ENCODE measurements at regions not wholly inside any gene's neighbourhood (a gene's known extent, or its start where the extent isn't known, plus 50 kb on each side); places are given as distances from the start of the nearest gene placed in this dataset.

DNA sequence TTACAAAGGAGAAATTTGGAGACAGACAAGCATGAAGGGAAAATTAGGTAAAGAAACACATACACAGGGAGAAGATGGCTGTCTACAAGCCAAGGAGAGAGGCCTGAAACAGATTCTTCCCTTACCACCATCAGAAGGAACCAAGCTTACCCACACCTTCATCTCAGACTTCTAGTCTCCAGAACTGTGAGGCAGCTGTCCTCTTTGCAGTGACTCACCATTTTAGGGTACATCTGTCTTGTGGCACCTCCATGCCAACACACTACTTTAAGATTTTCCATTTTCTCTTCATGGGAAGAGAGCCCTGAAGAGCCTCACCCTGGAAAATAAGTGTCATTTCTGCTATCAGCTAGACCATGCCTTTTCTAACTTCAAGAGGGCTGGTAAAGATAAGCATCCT lies 369.3 kb downstream of the FRK start:
- Histone ChIP-seq H3K9me2 (no peaks in the 10 kb centered on the region), H3K9me3 (no peaks in the 10 kb centered on the region), H2AFZ (ENCODE audit: low read depth) (no peak overlapping the region), H3K9ac (no peak overlapping the region), H3F3A (replicated peaks; ENCODE audit: insufficient read depth) (no peaks in the 10 kb centered on the region), H3K79me2 (ENCODE audit: insufficient read depth) (no peaks in the 10 kb centered on the region), H3K4me2 (no peak overlapping the region), H3K27me3 (ENCODE audit: insufficient read depth) (no peaks in the 10 kb centered on the region), H3K4me3 (ENCODE audit: low read depth in 2 of 2, low read length in 1 of 2) (no peak overlapping the region), H3K27ac (ENCODE audit: low read depth in 2 of 2, low read length in 1 of 2) (no peak overlapping the region), H3K36me3 (replicated peaks in 1 of 2; ENCODE audit: control insufficient read depth in 1 of 2, insufficient read depth in 2 of 2, low read length in 1 of 2) (no peaks in the 10 kb centered on the region), H4K20me1 (ENCODE audit: insufficient read depth) (no peaks in the 10 kb centered on the region), H3K4me1 (ENCODE audit: control insufficient read depth in 1 of 2, insufficient read depth in 2 of 2, low read depth in 1 of 2, low read length in 1 of 2) (no peaks in the 10 kb centered on the region)
- TF ChIP-seq JUND (IDR thresholded peaks at IDR 0.05) (no peak), GATA2 (CRISPR knock-in tag; IDR thresholded peaks at IDR 0.05) (no peak), FOXM1 (IDR thresholded peaks at IDR 0.05; ENCODE audit: low read depth) (no peak)
- ChIA-PET POLR2A (no interaction called here), CTCF (no interaction called here)
- DNase-seq: no peak

DNA sequence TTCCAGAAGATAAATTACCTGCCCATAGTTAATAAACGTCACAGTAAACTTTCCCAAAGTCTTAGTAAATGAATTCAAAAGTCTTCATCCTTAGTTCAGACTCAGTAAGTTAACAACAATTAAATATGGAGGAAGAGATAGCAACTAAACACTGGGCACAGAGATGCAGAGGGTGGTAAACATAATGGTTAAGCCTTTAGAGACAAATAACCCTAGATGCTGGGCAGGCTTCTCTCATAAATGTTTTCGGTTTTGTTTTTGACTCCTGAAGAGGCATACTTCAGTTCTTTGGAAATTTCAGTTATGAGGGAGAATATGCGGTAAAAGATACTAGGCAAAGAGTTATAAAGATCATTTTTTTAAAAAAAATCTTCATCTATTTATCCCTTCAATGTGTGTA lies 369.8 kb downstream of the FRK start:
- no peaks in the 10 kb centered on the region for H3K4me1 ChIP-seq (ENCODE audit: control insufficient read depth in 1 of 2, insufficient read depth in 2 of 2, low read depth in 1 of 2, low read length in 1 of 2)
- H3K36me3 ChIP-seq (replicated peaks in 1 of 2; ENCODE audit: control insufficient read depth in 1 of 2, insufficient read depth in 2 of 2, low read length in 1 of 2): no peaks in the 10 kb centered on the region
- H3K4me3 ChIP-seq (ENCODE audit: low read depth in 2 of 2, low read length in 1 of 2): no peak overlapping the region
- H3K79me2 ChIP-seq (ENCODE audit: insufficient read depth): no peaks in the 10 kb centered on the region
- no peak overlapping the region for H2AFZ ChIP-seq (ENCODE audit: low read depth)
- H3K9ac ChIP-seq: no peak overlapping the region
- no peaks in the 10 kb centered on the region for H3K9me2 ChIP-seq
- 37% methylated on average over 3 of the region's 3 CpGs for WGBS (ENCODE audit: low lambda C conversion rate)
- TF ChIP-seq FOXM1 (IDR thresholded peaks at IDR 0.05; ENCODE audit: low read depth) (no peak), MXI1 (IDR thresholded peaks at IDR 0.05; ENCODE audit: low read depth, low read length) (no peak), GABPA (IDR thresholded peaks at IDR 0.05; ENCODE audit: low read depth) (no peak), EZH2phosphoT487 (IDR thresholded peaks at IDR 0.05; ENCODE audit: borderline replicate concordance, low read depth) (no peak), MAX (IDR thresholded peaks at IDR 0.05; ENCODE audit: low read depth) (no peak), GATA2 (CRISPR knock-in tag; IDR thresholded peaks at IDR 0.05) (no peak), FOSL2 (IDR thresholded peaks at IDR 0.05; ENCODE audit: borderline replicate concordance, low read depth) (no peak), RCOR1 (IDR thresholded peaks at IDR 0.05; ENCODE audit: low read length) (no peak), MEF2A (IDR thresholded peaks at IDR 0.05; ENCODE audit: borderline replicate concordance, low read depth) (no peak)
- TF ChIP-seq, protein P1, sequence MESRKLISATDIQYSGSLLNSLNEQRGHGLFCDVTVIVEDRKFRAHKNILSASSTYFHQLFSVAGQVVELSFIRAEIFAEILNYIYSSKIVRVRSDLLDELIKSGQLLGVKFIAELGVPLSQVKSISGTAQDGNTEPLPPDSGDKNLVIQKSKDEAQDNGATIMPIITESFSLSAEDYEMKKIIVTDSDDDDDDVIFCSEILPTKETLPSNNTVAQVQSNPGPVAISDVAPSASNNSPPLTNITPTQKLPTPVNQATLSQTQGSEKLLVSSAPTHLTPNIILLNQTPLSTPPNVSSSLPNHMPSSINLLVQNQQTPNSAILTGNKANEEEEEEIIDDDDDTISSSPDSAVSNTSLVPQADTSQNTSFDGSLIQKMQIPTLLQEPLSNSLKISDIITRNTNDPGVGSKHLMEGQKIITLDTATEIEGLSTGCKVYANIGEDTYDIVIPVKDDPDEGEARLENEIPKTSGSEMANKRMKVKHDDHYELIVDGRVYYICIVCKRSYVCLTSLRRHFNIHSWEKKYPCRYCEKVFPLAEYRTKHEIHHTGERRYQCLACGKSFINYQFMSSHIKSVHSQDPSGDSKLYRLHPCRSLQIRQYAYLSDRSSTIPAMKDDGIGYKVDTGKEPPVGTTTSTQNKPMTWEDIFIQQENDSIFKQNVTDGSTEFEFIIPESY (IDR thresholded peaks at IDR 0.05; ENCODE audit: borderline replicate concordance, low read depth): no peak
- TF ChIP-seq, protein P2, sequence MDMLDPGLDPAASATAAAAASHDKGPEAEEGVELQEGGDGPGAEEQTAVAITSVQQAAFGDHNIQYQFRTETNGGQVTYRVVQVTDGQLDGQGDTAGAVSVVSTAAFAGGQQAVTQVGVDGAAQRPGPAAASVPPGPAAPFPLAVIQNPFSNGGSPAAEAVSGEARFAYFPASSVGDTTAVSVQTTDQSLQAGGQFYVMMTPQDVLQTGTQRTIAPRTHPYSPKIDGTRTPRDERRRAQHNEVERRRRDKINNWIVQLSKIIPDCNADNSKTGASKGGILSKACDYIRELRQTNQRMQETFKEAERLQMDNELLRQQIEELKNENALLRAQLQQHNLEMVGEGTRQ (IDR thresholded peaks at IDR 0.05; ENCODE audit: borderline replicate concordance, low read depth, low read length): no peak
- no peak overlapping the region for H3K27ac ChIP-seq (ENCODE audit: low read depth in 2 of 2, low read length in 1 of 2)
- CTCF ChIA-PET: no interaction called here
- POLR2A ChIA-PET: no interaction called here
- no peak for DNase-seq
- no peaks in the 10 kb centered on the region for H3F3A ChIP-seq (replicated peaks; ENCODE audit: insufficient read depth)
- H4K20me1 ChIP-seq (ENCODE audit: insufficient read depth): no peaks in the 10 kb centered on the region
- H3K27me3 ChIP-seq (ENCODE audit: insufficient read depth): no peaks in the 10 kb centered on the region
- H3K9me3 ChIP-seq: no peaks in the 10 kb centered on the region
- no peak overlapping the region for H3K4me2 ChIP-seq

Data from SK-N-SH (cell line).